HepG2 (cell line): ENCODE measurements at regions not wholly inside any gene's neighbourhood (a gene's known extent, or its start where the extent isn't known, plus 50 kb on each side); places are given as distances from the start of the nearest gene placed in this dataset.

Source experiments
- ATAC-seq: fragments of 200-7000 bp; cut with Tn5 transposase; 3 replicates; pipeline ENCODE4 v1.9.1; 2020; ENCODE audit warnings: mild to moderate bottlenecking, moderate library complexity
- BruUV-seq: library from RNA; stranded (reverse); fragments of 400-500 nt; replicated peaks from 2 replicates; lab custom pipeline; 2021; lab: Mats Ljungman, UMichigan
- CTCF ChIA-PET: fragments of 300-600 bp; formaldehyde crosslinking; extraction: SDS; loops from one replicate; lab custom pipeline; 2021; ENCODE audit warnings: low total read pairs, inconsistent platforms, low intra/inter-chr PET ratio; lab: Yijun Ruan, JAX
- POLR2A ChIA-PET: fragments of 350-600 bp; sonication (Branson Sonifier 250); formaldehyde crosslinking; loops from one replicate; lab custom pipeline; 2020; ENCODE audit warnings: antibody characterized with exemption, inconsistent platforms; lab: Yijun Ruan, JAX
- DNase-seq: peaks from one replicate; pipeline ENCODE4 v3.0.0-alpha.2; 2015; ENCODE audit warnings: low spot score
- FAIRE-seq: peaks from 3 replicates; lab custom pipeline; 2011; peaks lifted over from hg19 to GRCh38; lab: Jason Lieb, UNC
- H2AFZ ChIP-seq: one replicate; pipeline ENCODE4 v1.6.1; 2011; ENCODE audit warnings: low read length, inconsistent platforms
- H3K27ac ChIP-seq: fragments of 300-600 bp; 3 replicates; pipeline ENCODE4 v1.8.0; 2011; ENCODE audit warnings: mixed run types, mild to moderate bottlenecking, mixed read lengths, low read length, inconsistent platforms; ENCODE audit not compliant: insufficient read depth; ENCODE audit errors: extremely low read length
- H3K27me3 ChIP-seq, 2 experiments: fragments of 200-600 bp in 1 of 2; 2 replicates in 1 of 2; 3 replicates in 1 of 2; pipeline versions ENCODE4 v1.6.0 to v1.8.0; 2011; ENCODE audit warnings: low read length in 2 of 2, mild to moderate bottlenecking in 2 of 2, moderate library complexity in 2 of 2, inconsistent platforms in 1 of 2; ENCODE audit not compliant: insufficient read depth in 2 of 2, control insufficient read depth in 1 of 2
- H3K36me3 ChIP-seq, 2 experiments: fragments of 200-600 bp in 1 of 2; replicated peaks in 1 of 2; 2 replicates in 1 of 2; 3 replicates in 1 of 2; pipeline versions ENCODE4 v1.5.1 to v1.8.0; 2011; ENCODE audit warnings: low read length in 2 of 2, inconsistent platforms in 1 of 2; ENCODE audit not compliant: insufficient read depth in 2 of 2, control insufficient read depth in 1 of 2
- H3K4me1 ChIP-seq: 2 replicates; pipeline ENCODE4 v1.5.1; 2012; ENCODE audit warnings: low read length, inconsistent platforms; ENCODE audit not compliant: insufficient read depth
- H3K4me2 ChIP-seq: 2 replicates; pipeline ENCODE4 v1.6.0; 2011; ENCODE audit warnings: low read depth, low read length, inconsistent platforms
- H3K4me3 ChIP-seq, 3 experiments: fragments of 200-600 bp in 1 of 3; sonication (generic), shearing (Covaris generic) in 1 of 3; replicated peaks in 1 of 3; 2 replicates each; pipeline ENCODE4 v1.5.1; 2011 to 2016; ENCODE audit warnings: low read length in 3 of 3, inconsistent platforms in 2 of 3, low read depth in 2 of 3, mild to moderate bottlenecking in 2 of 3, control low read depth in 1 of 3, mixed read lengths in 1 of 3; ENCODE audit not compliant: insufficient read depth in 1 of 3
- H3K79me2 ChIP-seq: one replicate; pipeline ENCODE4 v1.6.1; 2011; ENCODE audit warnings: low read length, inconsistent platforms; ENCODE audit not compliant: insufficient read depth
- H3K9ac ChIP-seq: 2 replicates; pipeline ENCODE4 v1.6.0; 2011; ENCODE audit warnings: mild to moderate bottlenecking, low read depth, low read length, inconsistent platforms; ENCODE audit not compliant: insufficient read depth
- H3K9me3 ChIP-seq: 2 replicates; pipeline ENCODE4 v1.5.1; 2012; ENCODE audit warnings: mild to moderate bottlenecking, low read length
- H4K20me1 ChIP-seq: 2 replicates; pipeline ENCODE4 v1.6.0; 2011; ENCODE audit warnings: inconsistent platforms, mild to moderate bottlenecking, low read length, moderate library complexity; ENCODE audit not compliant: insufficient read depth
- ARID3A ChIP-seq: IDR thresholded peaks from 2 replicates; pipeline ENCODE4 v1.6.1; 2012; ENCODE audit warnings: low read depth, low read length, improper control_type of control experiment
- FOSL2 ChIP-seq: sonication (generic); formaldehyde crosslinking; IDR thresholded peaks from 2 replicates; pipeline ENCODE4 v1.4.0; 2020; ENCODE audit warnings: missing genetic modification reagents
- KLF9 ChIP-seq: IDR thresholded peaks from 2 replicates; pipeline ENCODE4 v1.6.1; 2016; ENCODE audit warnings: low read depth
- MAFF ChIP-seq: IDR thresholded peaks from 2 replicates; pipeline ENCODE4 v1.6.1; 2011; ENCODE audit warnings: low read depth, low read length, improper control_type of control experiment
- MAFK ChIP-seq, 2 experiments: IDR thresholded peaks in 1 of 2; conservative IDR thresholded peaks in 1 of 2; 2 replicates each; pipeline ENCODE4 v1.6.1; 2011; ENCODE audit warnings: improper control_type of control experiment in 2 of 2, low read length in 2 of 2
- NFIC ChIP-seq: IDR thresholded peaks from 2 replicates; pipeline ENCODE4 v1.6.1; 2012; ENCODE audit warnings: mild to moderate bottlenecking, low read length, inconsistent platforms
- PLSCR1 ChIP-seq: sonication (generic); formaldehyde crosslinking; IDR thresholded peaks from 2 replicates; pipeline ENCODE4 v1.5.0; 2020; ENCODE audit warnings: missing genetic modification reagents, mild to moderate bottlenecking, borderline replicate concordance
- THAP9 ChIP-seq: sonication (generic); formaldehyde crosslinking; IDR thresholded peaks from 2 replicates; pipeline ENCODE4; 2020; ENCODE audit warnings: missing genetic modification reagents, mild to moderate bottlenecking, borderline replicate concordance
- ZNF17 ChIP-seq: sonication (generic); formaldehyde crosslinking; IDR thresholded peaks from 2 replicates; pipeline ENCODE4 v1.5.0; 2020; ENCODE audit warnings: mild to moderate bottlenecking, missing genetic modification reagents
- WGBS: methylation state at CpG from one replicate; pipeline ENCODE4 v1.1.6; 2017; ENCODE audit warnings: low lambda C conversion rate; 5-methylcytosine and 5-hydroxymethylcytosine counted together
- in situ Hi-C: cut with HindIII; loops from 2 replicates; pipeline ENCODE4 v1.10.0; 2017; ENCODE audit warnings: low pct_unique_long_range_greater_than_20kb; ENCODE audit not compliant: extremely low pct_ligation_motif_present
- intact Hi-C: fragments of 100-400 bp; cut with micrococcal nuclease; formaldehyde crosslinking; loops from one replicate; pipeline ENCODE4 v1.10.0; 2022; ENCODE audit not compliant: unreplicated experiment
- TF ChIP-seq, protein P1 (sequence below): sonication (generic); formaldehyde crosslinking; conservative IDR thresholded peaks from 2 replicates; pipeline ENCODE4 v1.8.0; 2022; ENCODE audit warnings: low read depth, missing genetic modification reagents

- TF ChIP-seq ARID3A (no peak), MAFF (peak; percentile 95), ZNF17 (CRISPR knock-in tag) (no peak), PLSCR1 (CRISPR knock-in tag) (no peak), KLF9 (no peak), THAP9 (CRISPR knock-in tag) (no peak), NFIC (no peak), MAFK (conservative IDR thresholded peaks at IDR 0.05 in 1 of 2, IDR thresholded peaks at IDR 0.05 in 1 of 2; ENCODE audit: low read length in 2 of 2) (peak; percentile 95 to 96), FOSL2 (CRISPR knock-in tag) (peak; percentile 18; the same call in 1 of the 2 replicates)
- TF ChIP-seq, protein P1, sequence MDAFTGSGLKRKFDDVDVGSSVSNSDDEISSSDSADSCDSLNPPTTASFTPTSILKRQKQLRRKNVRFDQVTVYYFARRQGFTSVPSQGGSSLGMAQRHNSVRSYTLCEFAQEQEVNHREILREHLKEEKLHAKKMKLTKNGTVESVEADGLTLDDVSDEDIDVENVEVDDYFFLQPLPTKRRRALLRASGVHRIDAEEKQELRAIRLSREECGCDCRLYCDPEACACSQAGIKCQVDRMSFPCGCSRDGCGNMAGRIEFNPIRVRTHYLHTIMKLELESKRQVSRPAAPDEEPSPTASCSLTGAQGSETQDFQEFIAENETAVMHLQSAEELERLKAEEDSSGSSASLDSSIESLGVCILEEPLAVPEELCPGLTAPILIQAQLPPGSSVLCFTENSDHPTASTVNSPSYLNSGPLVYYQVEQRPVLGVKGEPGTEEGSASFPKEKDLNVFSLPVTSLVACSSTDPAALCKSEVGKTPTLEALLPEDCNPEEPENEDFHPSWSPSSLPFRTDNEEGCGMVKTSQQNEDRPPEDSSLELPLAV, result no peak
- no peak overlapping the region for H3K9ac ChIP-seq
- FAIRE-seq, result no peak
These were observed 70.7 kb downstream of the SOX2 start for GRCh38 chr3:181782306-181782954.

More at GRCh38 chr3:181782306-181782954, 70.7 kb downstream of the SOX2 start:
- ChIA-PET POLR2A (no interaction called here), CTCF (no interaction called here)
- in situ Hi-C loops, result no loop called here
- Histone ChIP-seq H3K79me2 (no peaks in the 10 kb centered on the region), H3K4me3 (no peak overlapping the region), H3K4me2 (no peak overlapping the region), H3K9me3 (no peaks in the 10 kb centered on the region), H4K20me1 (no peaks in the 10 kb centered on the region), H3K36me3 (no peaks in the 10 kb centered on the region), H3K27ac (no peak overlapping the region), H3K27me3 (no peaks in the 10 kb centered on the region), H3K4me1 (no peaks in the 10 kb centered on the region), H2AFZ (no peak overlapping the region)
- ATAC-seq, result no peak
- no TSS peak for BruUV-seq
- WGBS, result 0% methylated on average over 1 of the region's 1 CpG
- intact Hi-C loops, result no loop called here
- no peak for DNase-seq
